Astrocyte (in vitro differentiated cells and primary cell): ENCODE measurements at regions not wholly inside any gene's neighbourhood (a gene's known extent, or its start where the extent isn't known, plus 50 kb on each side); places are given as distances from the start of the nearest gene placed in this dataset.

ENCODE experiments used
- CTCF ChIP-seq: IDR thresholded peaks from 2 replicates; pipeline ENCODE4 v1.5.1; 2011; ENCODE audit warnings: low read depth, mild to moderate bottlenecking, inconsistent platforms, low read length, moderate library complexity; ENCODE audit not compliant: insufficient read depth
- EZH2 ChIP-seq: IDR thresholded peaks from 2 replicates; pipeline ENCODE4 v1.6.1; 2012; ENCODE audit warnings: mild to moderate bottlenecking, low read length, inconsistent platforms; ENCODE audit not compliant: insufficient read depth

- TF ChIP-seq CTCF (no peak), EZH2 (no peak)
These were observed 629.7 kb downstream of the UQCRFS1 start for GRCh38 chr19:28583242-28583641.
